PC-3 (cell line): ENCODE measurements at regions not wholly inside any gene's neighbourhood (a gene's known extent, or its start where the extent isn't known, plus 50 kb on each side); places are given as distances from the start of the nearest gene placed in this dataset.
"Not testable (repeated sequence)": the region's sequence is repeated elsewhere in the genome, so short reads cannot be mapped to it uniquely, and the experiment has no call there.

Experiments
- ATAC-seq: fragments of 200-7000 bp; cut with Tn5 transposase; 2 replicates; pipeline ENCODE4 v1.9.1; 2020; ENCODE audit warnings: mild to moderate bottlenecking, moderate library complexity
- BruUV-seq: library from RNA; stranded (reverse); fragments of 400-500 nt; replicated peaks from 2 replicates; lab custom pipeline; 2021; lab: Mats Ljungman, UMichigan
- CTCF ChIA-PET: fragments of 300-600 bp; sonication (Branson Sonifier 250); formaldehyde crosslinking; loops from one replicate; lab custom pipeline; 2022; ENCODE audit warnings: antibody characterized with exemption; lab: Charles Lee
- POLR2A ChIA-PET: fragments of 300-600 bp; sonication (Branson Sonifier 250); formaldehyde crosslinking; loops from one replicate; lab custom pipeline; 2022; ENCODE audit warnings: antibody characterized with exemption; ENCODE audit not compliant: unreplicated experiment; lab: Charles Lee
- DNase-seq: peaks from one replicate; pipeline ENCODE4 v3.0.0-alpha.2; 2015
- H2AFZ ChIP-seq: fragments of 300-600 bp; sonication (generic); 2 replicates; pipeline ENCODE4 v1.6.0; 2016; ENCODE audit warnings: antibody characterized with exemption, low read length
- H3F3A ChIP-seq: fragments of 300-600 bp; sonication (generic); one replicate; pipeline ENCODE4 v1.6.0; 2017; ENCODE audit warnings: antibody characterized with exemption, low read length, control low read depth, mild to moderate bottlenecking; ENCODE audit not compliant: unreplicated experiment
- H3K27ac ChIP-seq: fragments of 300-600 bp; sonication (generic); 2 replicates; pipeline ENCODE4 v1.5.1; 2016; ENCODE audit warnings: mild to moderate bottlenecking, low read length
- H3K27me3 ChIP-seq: fragments of 300-600 bp; sonication (generic); 2 replicates; pipeline ENCODE4 v1.6.1; 2016; ENCODE audit warnings: low read length, mixed read lengths
- H3K36me3 ChIP-seq: fragments of 300-600 bp; sonication (generic); 2 replicates; pipeline ENCODE4 v1.6.1; 2016; ENCODE audit warnings: low read depth, mixed run types, low read length, mixed read lengths
- H3K4me1 ChIP-seq: fragments of 300-600 bp; sonication (generic); 2 replicates; pipeline ENCODE4 v1.5.1; 2016; ENCODE audit warnings: low read length; ENCODE audit not compliant: insufficient read depth
- H3K4me2 ChIP-seq: fragments of 300-600 bp; sonication (generic); 2 replicates; pipeline ENCODE4 v1.6.0; 2016; ENCODE audit warnings: low read length
- H3K4me3 ChIP-seq: fragments of 300-600 bp; sonication (generic); 2 replicates; pipeline ENCODE4 v1.5.1; 2016; ENCODE audit warnings: mild to moderate bottlenecking, low read length, mixed read lengths
- H3K79me2 ChIP-seq: fragments of 300-600 bp; sonication (generic); 2 replicates; pipeline ENCODE4 v1.6.1; 2017; ENCODE audit warnings: low read length, mixed read lengths
- H3K9ac ChIP-seq: fragments of 300-600 bp; sonication (generic); 2 replicates; pipeline ENCODE4 v1.6.0; 2016; ENCODE audit warnings: mild to moderate bottlenecking, low read length
- H3K9me2 ChIP-seq: fragments of 300-600 bp; sonication (generic); replicated peaks from 2 replicates; pipeline ENCODE4 v1.6.1; 2016; ENCODE audit warnings: mixed run types, low read length, mixed read lengths
- H3K9me3 ChIP-seq: fragments of 300-600 bp; sonication (generic); 2 replicates; pipeline ENCODE4 v1.6.1; 2016; ENCODE audit warnings: low read length, mixed read lengths
- H4K20me1 ChIP-seq: fragments of 300-600 bp; sonication (generic); 2 replicates; pipeline ENCODE4 v1.6.1; 2016; ENCODE audit warnings: low read length, mixed read lengths
- CTCF ChIP-seq: fragments of 300-600 bp; sonication (generic); conservative IDR thresholded peaks from 2 replicates; pipeline ENCODE4 v1.5.1; 2017; ENCODE audit warnings: antibody characterized with exemption, low read depth, mild to moderate bottlenecking, low read length
- EZH2 ChIP-seq: fragments of 300-600 bp; sonication (generic); IDR thresholded peaks from one replicate; pipeline ENCODE4 v1.6.1; 2017; ENCODE audit warnings: antibody characterized with exemption, mild to moderate bottlenecking, low read length; ENCODE audit not compliant: unreplicated experiment
- EZH2phosphoT487 ChIP-seq: fragments of 300-600 bp; sonication (generic); IDR thresholded peaks from 2 replicates; pipeline ENCODE4 v1.6.1; 2018; ENCODE audit warnings: mild to moderate bottlenecking, antibody characterized with exemption, low read length, borderline replicate concordance
- intact Hi-C: fragments of 100-400 bp; cut with micrococcal nuclease; formaldehyde crosslinking; loops from 2 replicates; pipeline ENCODE4 v1.9.0; 2023

- Histone ChIP-seq H3K4me3 (no peak overlapping the region), H3K9me3 (no peaks in the 10 kb centered on the region), H3K9ac (no peak overlapping the region), H3K36me3 (no peaks in the 10 kb centered on the region), H3K9me2 (no peaks in the 10 kb centered on the region), H3K27me3 (no peaks in the 10 kb centered on the region), H3F3A (no peaks in the 10 kb centered on the region), H3K27ac (no peak overlapping the region), H2AFZ (no peak overlapping the region), H3K4me1 (no peaks in the 10 kb centered on the region), H3K4me2 (no peak overlapping the region), H3K79me2 (no peaks in the 10 kb centered on the region), H4K20me1 (no peaks in the 10 kb centered on the region)
- POLR2A ChIA-PET = no interaction called here
- intact Hi-C loops = no loop called here
- CTCF ChIA-PET = no interaction called here
- TF ChIP-seq EZH2phosphoT487 (no peak), CTCF (no peak), EZH2 (no peak)
- no peak for ATAC-seq
- no peak for DNase-seq
- BruUV-seq = no TSS peak
Observed at GRCh38 chrX:147228153-147228552, 413.6 kb upstream of the CXorf51A start.

- no peaks in the 10 kb centered on the region for H3K36me3 ChIP-seq
- no peak overlapping the region for H3K4me3 ChIP-seq
- H3K4me2 ChIP-seq = no peak overlapping the region
- CTCF ChIA-PET = interaction anchor here (0.5 kb wide), 1 partner anchor 1295 kb away, joined by 3 read pairs; no protein-coding TSS in a partner anchor
- TF ChIP-seq EZH2phosphoT487 (no peak), CTCF (no peak), EZH2 (no peak)
- no peaks in the 10 kb centered on the region for H3K9me2 ChIP-seq
- H3K9me3 ChIP-seq = no peaks in the 10 kb centered on the region
- no peaks in the 10 kb centered on the region for H3K79me2 ChIP-seq
- no peak overlapping the region for H3K9ac ChIP-seq
- DNase-seq (no peak), ATAC-seq (no peak)
- POLR2A ChIA-PET = no interaction called here
- BruUV-seq = no TSS peak
- H3F3A ChIP-seq = no peaks in the 10 kb centered on the region
- no peaks in the 10 kb centered on the region for H3K27me3 ChIP-seq
- intact Hi-C loops = no loop called here
- H3K27ac ChIP-seq = no peak overlapping the region
- no peaks in the 10 kb centered on the region for H4K20me1 ChIP-seq
- no peak overlapping the region for H2AFZ ChIP-seq
- H3K4me1 ChIP-seq = no peaks in the 10 kb centered on the region
Observed at GRCh38 chrX:147226801-147227200, 412.3 kb upstream of the CXorf51A start.

GRCh38 chrX:147217334-147217733 lies 402.8 kb upstream of the CXorf51A start:
- Histone ChIP-seq H3K4me1 (no peaks in the 10 kb centered on the region), H4K20me1 (no peaks in the 10 kb centered on the region), H3K4me3 (no peak overlapping the region), H3K4me2 (no peak overlapping the region), H3F3A (no peaks in the 10 kb centered on the region), H3K27ac (no peak overlapping the region), H3K9me3 (no peaks in the 10 kb centered on the region), H3K79me2 (no peaks in the 10 kb centered on the region), H3K9ac (no peak overlapping the region), H3K9me2 (no peaks in the 10 kb centered on the region), H3K36me3 (no peaks in the 10 kb centered on the region), H3K27me3 (no peaks in the 10 kb centered on the region), H2AFZ (no peak overlapping the region)
- DNase-seq (no peak), ATAC-seq (no peak)
- ChIA-PET CTCF (no interaction called here), POLR2A (no interaction called here)
- intact Hi-C loops = no loop called here
- TF ChIP-seq EZH2phosphoT487 (no peak), EZH2 (no peak), CTCF (no peak)
- BruUV-seq = no TSS peak

- H3K27me3 ChIP-seq, H3K27ac ChIP-seq, H3F3A ChIP-seq, H3K9me2 ChIP-seq, intact Hi-C loops, BruUV-seq, H4K20me1 ChIP-seq, H3K4me3 ChIP-seq, H3K9ac ChIP-seq, H3K4me1 ChIP-seq, H3K79me2 ChIP-seq, CTCF ChIA-PET, DNase-seq, H3K9me3 ChIP-seq, ATAC-seq, POLR2A ChIA-PET, H3K4me2 ChIP-seq, H3K36me3 ChIP-seq, H2AFZ ChIP-seq: not testable (repeated sequence)
Observed at GRCh38 chrX:147200494-147200893, 385.9 kb upstream of the CXorf51A start.
